DMS79 (cell line): ENCODE measurements at regions not wholly inside any gene's neighbourhood (a gene's known extent, or its start where the extent isn't known, plus 50 kb on each side); places are given as distances from the start of the nearest gene placed in this dataset.
A peak's percentile ranks its signal among the peaks of the same experiment; 100 is the strongest.
"Not testable (repeated sequence)": the region's sequence is repeated elsewhere in the genome, so short reads cannot be mapped to it uniquely, and the experiment has no call there.

Experiments
- DNase-seq: peaks from one replicate; lab custom pipeline; 2025; lab: John Stamatoyannopoulos, UW

DNA sequence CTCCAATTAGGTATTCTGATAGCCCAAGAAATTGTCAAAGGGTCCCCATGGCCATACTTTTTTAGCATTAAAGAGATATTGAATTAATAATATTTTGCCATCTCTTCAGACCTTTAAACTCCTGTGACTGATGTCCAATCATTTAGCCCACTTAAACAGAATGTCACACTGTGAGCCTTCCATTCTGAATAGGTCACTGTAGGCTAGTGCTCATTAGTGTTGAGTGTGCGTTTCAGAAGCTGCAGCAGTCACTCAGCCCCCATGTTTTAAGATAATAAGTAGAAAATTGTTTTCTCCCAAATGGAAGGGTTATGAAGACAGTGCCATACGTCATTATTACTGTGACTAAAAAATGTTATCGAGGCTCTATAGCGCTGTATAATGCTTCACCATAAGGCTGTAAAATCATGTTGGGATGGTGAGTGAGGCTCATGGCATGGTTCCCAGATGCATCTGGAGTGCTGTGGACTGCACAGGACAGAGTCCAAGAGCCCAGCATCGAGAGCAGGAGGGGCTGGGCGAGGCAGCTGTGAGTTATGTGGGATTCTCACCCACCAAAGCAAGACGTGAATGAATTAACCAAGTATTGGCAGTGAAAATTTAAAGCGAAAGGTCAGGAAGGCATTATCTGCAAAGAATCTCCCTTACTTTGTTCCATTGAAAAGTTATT, 2112.9 kb upstream of the WWC1 start:
- no peak for DNase-seq

DNA sequence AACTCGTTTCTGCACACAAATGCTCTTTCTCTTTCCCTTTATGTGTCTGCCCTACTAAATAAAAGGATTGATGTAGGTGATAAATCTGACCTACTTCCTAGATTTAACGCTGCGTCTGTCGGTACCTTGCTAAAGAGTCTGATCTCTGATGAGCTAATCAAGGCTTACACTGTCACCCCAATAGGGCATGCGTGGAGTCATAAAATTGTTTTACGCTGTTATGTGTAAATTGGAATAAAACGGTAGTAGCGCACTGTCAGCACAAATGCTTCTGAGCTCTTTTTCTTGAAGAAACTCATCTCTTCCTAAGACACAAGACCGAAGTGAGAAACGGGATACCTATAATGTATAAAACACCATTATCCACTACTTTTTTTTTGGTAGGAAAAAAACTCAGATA, 2106.3 kb upstream of the WWC1 start:
- DNase-seq, result no peak

DNA sequence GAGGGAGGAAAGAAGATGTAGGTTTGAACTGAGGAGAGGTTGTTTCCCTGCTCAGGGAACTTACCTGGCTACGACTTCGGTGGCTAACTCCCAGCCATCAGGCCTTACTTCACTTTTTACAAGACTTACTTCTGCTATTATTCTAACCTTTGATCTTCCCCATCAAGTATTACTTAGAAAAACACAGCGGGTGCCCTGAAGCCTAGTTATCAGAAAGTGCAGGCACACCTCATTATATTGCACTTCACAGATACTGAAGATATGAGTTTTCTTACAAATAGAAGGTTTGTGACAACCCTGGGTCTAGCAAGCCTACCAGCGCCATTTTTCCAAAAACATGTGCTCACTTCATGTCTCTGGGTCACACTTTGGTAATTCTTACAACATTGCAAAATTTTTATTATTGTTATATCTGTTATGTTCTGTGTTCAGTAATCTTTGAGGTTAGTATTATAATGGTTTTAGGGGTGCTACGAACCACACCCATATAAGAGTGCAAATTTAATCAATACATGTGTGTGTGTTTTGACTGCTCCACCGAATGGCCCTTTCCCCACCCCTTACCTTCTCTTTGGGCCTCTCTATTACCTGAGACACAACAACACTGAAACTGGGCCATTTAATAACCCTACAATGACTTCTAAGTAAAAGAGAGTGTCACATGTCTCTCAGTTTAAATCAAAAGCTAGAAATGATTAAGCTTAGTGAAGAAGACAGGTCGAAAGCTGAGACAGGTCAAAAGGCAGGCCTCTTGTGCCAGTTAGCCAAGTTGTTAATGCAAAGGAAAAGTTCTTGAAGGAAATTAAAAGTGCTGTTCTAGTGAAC, 2102.7 kb upstream of the WWC1 start:
- no peak for DNase-seq

- no peak for DNase-seq
Measured at GRCh38 chr5:166192696-166193095, 2098.7 kb upstream of the WWC1 start.

- DNase-seq, result no peak
Measured at GRCh38 chr5:166195981-166196380, 2095.5 kb upstream of the WWC1 start.

- DNase-seq, result no peak
Measured at GRCh38 chr5:166200532-166200931, 2090.9 kb upstream of the WWC1 start.

- DNase-seq, result no peak
Measured at GRCh38 chr5:166211640-166212039, 2079.8 kb upstream of the WWC1 start.

DNA sequence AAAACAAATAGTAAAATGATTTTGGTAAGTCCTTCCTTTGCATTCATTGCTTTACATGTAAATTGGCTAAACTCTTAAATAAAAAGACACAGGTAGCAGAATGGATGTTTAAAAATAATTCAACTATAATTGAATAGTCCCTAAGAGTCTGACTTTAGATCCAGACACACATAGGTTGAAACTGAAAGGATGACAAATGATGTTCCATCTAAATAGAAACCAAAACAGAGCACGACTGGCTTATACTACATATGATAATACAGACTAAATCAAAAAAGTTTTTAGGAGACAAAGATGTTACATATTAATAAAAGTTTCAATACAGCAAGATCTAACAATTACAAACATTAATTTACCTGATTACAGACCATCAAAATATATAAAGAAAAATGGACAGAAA, 2055.1 kb upstream of the WWC1 start:
- DNase-seq, result no peak

- no peak for DNase-seq
Measured at GRCh38 chr5:166240705-166241104, 2050.7 kb upstream of the WWC1 start.

GRCh38 chr5:166245556-166245955, 2045.9 kb upstream of the WWC1 start:
- no peak for DNase-seq

DNA sequence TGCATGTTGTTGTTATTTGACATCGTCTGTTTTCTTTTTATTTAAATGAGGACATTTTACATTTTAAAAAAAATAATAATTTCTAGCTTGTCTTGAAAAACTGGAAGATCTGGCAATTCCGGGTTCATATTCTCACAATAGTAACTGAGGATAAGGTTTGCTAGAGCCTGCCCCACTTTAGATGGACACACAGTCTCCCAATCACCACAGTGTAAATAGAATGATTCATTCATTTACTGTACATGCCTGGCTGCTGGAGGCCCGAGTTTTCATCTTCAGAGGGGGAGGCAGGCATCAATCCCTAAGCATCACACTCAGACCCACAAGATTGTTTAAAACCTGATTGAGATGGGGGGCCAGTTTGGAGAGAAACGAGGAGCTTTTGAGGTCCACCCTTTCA, 2039.7 kb upstream of the WWC1 start:
- DNase-seq, result no peak

GRCh38 chr5:166257661-166258060, 2033.8 kb upstream of the WWC1 start:
- DNase-seq, result no peak

DNA sequence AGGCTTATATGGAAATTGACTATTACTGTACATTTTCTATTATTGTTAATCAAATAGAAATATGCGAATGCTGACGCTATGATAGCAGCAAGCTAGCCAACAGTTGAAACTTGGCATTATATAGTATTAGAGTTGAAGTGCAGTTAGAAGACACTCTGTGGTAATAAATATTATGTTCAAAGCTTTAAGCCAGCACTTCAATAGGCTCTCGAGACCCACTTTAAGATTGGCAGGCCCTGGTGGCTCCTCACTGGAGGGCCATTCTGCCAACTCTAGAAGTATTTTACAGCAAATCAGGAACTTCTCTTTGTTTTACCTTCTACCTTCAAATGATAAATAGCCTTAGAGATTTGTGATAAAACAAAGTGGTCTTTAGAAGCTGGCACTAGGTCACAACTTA, 2029.0 kb upstream of the WWC1 start:
- DNase-seq, result peak; percentile 41

- no peak for DNase-seq
Measured at GRCh38 chr5:166267907-166268306, 2023.5 kb upstream of the WWC1 start.

DNA sequence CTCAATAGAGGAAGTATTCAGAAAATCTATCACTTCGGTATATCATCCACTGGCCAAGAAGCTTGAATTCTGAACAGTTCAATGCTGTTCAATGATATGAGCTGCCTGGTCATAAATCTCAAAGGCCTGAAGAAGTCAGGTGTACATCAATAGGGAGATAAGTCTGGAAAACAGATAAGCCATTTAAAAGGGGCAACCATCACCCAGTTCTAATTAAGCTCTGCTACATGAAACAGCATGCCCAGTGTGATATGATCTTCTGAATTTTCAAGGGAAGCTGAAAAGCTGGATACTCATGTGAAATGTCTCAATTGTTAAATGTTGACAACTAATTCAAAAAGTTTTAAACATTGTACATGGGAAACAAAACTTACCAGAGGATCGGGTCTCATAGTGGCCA, 2020.7 kb upstream of the WWC1 start:
- DNase-seq, result no peak

GRCh38 chr5:166276006-166276405, 2015.4 kb upstream of the WWC1 start:
- DNase-seq, result no peak

DNA sequence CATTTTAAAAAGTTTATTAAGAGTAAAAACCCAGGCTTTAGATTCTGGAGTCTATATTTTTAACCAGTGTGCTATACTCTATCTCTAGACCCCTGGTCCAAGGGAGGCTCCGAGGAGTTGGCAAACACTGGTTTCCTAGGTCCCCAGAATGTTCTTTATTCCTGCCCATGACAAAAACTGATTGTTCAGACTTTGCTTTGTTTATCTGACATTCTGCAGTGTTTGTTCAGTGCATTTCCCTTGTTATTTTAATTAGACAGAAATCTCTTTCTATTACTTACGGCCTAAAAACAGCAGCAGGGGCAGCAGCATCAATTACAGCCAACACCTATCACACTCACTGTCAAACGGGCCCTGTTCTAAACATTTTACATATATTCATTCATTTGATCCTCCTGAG, 2011.6 kb upstream of the WWC1 start:
- no peak for DNase-seq

DNA sequence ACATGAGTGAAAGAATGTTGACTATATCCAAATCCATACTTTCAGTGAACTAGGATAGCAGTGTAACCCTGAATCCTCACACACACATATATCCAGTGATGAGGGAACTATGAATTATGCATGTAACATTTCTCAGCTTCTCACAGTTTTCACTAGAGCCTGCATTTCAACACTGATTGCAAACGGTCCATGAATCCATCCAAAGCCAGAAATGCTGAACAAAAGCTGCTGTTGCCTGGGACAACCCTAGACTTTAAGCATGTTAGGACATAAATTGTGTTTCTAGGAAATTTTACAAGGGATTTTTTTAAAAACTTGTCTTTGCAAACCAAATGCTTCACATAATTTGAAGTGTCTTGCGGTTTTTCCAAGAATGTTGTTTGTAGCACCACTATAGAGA, 2010.0 kb upstream of the WWC1 start:
- no peak for DNase-seq

- DNase-seq, result no peak
Measured at GRCh38 chr5:166282939-166283338, 2008.5 kb upstream of the WWC1 start.

- DNase-seq, result no peak
Measured at GRCh38 chr5:166285361-166285760, 2006.1 kb upstream of the WWC1 start.

DNA sequence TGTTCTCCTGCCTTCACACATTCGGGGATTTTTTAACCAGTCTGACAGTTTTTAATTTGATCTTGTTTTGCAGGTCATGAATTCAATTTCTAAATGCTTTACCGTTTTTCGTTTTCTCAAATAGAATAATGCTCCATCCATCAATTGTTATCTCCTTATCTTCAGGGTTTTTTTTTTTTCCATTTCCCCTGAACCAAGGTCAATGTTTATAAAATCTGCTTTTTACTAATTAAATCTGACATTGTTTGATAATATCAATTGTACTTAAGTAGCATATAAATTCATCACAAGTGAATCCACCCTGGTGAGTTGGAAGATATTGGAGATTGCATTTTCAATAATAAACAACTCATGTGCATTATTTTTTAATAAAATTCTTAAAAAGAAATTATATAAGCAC, 2004.6 kb upstream of the WWC1 start:
- DNase-seq, result no peak

DNA sequence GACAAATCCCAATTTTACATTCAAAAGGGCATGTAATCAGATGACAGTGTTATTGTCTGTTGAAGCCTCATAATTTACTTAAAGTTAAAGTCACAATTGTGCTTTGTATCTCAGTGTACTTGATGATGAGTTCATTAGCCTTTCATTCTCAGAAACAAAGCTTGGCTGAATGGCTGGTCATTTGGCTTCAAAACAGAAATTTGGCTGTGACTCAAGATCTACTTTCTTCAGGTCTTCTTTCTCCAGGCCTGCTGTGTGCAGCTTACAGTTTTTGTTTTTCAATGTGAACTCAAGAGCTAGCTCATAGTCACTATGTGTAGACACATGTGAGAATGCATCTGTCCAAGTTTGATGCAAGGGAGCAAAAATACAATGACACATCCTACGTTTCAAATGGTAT, 2003.6 kb upstream of the WWC1 start:
- DNase-seq, result no peak

- DNase-seq, result not testable (repeated sequence)
Measured at GRCh38 chr5:166291800-166292199, 1999.6 kb upstream of the WWC1 start.

GRCh38 chr5:166293892-166294291, 1997.6 kb upstream of the WWC1 start:
- no peak for DNase-seq
